ENCODE measurements at regions not wholly inside any gene's neighbourhood (a gene's known extent, or its start where the extent isn't known, plus 50 kb on each side); places are given as distances from the start of the nearest gene placed in this dataset.

DNA sequence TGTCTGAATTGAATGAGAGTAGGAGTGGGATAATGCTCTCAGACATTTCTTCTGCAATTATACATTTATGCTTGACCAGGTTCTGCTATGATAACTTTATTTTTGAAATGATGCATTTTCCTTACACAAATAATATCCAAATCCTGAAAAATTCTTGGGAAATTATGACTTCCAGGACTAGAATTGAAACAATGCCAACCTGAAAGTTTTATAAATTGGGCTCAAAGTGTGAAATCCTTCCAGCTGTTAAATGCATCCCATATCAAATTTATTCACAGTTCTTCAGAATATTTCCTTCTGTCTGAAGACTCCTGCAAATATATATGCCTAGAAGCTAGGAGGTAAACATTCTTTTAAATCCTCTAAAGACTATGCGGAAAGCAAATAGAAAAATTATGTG lies 155.7 kb upstream of the EYA4 start (continued):
- TF ChIP-seq KDM1A (IDR thresholded peaks at IDR 0.05; ENCODE audit: borderline replicate concordance, low read length) (no peak), CREB1 (IDR thresholded peaks at IDR 0.05) (no peak), POLR2A (IDR thresholded peaks at IDR 0.05; ENCODE audit: control extremely low read depth in 1 of 2, low read depth in 2 of 2, low read length in 2 of 2) (no peak), BCL11A (IDR thresholded peaks at IDR 0.05; ENCODE audit: low read depth in 2 of 2, low read length in 2 of 2) (no peak), CBX5 (IDR thresholded peaks at IDR 0.05; ENCODE audit: low read depth, low read length) (no peak), SIX5 (IDR thresholded peaks at IDR 0.05; ENCODE audit: low read depth, low read length) (no peak)
- TF ChIP-seq, protein P1, sequence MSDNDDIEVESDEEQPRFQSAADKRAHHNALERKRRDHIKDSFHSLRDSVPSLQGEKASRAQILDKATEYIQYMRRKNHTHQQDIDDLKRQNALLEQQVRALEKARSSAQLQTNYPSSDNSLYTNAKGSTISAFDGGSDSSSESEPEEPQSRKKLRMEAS (IDR thresholded peaks at IDR 0.05): no peak

Measured in H1 (cell line).